SU-DHL-6 (cell line): ENCODE measurements at regions not wholly inside any gene's neighbourhood (a gene's known extent, or its start where the extent isn't known, plus 50 kb on each side); places are given as distances from the start of the nearest gene placed in this dataset.

Source experiments
- H2AFZ ChIP-seq: fragments of 200-600 bp; sonication (generic); 2 replicates; pipeline ENCODE4 v1.6.1; 2014; ENCODE audit warnings: low read depth, mild to moderate bottlenecking, moderate library complexity, mixed read lengths, antibody characterized with exemption, low read length; ENCODE audit not compliant: severe bottlenecking
- H3F3A ChIP-seq: fragments of 200-600 bp; shearing (Covaris generic); 2 replicates; pipeline ENCODE4 v1.6.0; 2016; ENCODE audit warnings: antibody characterized with exemption, mild to moderate bottlenecking; ENCODE audit not compliant: insufficient read depth
- H3K27ac ChIP-seq: fragments of 200-600 bp; sonication (generic); 2 replicates; pipeline ENCODE4 v1.5.1; 2016; ENCODE audit warnings: low read depth, mild to moderate bottlenecking, low read length, moderate library complexity, mixed read lengths
- H3K27me3 ChIP-seq: fragments of 200-600 bp; sonication (generic), shearing (Covaris generic); 2 replicates; pipeline ENCODE4 v1.6.0; 2014; ENCODE audit warnings: mild to moderate bottlenecking, low read length
- H3K36me3 ChIP-seq: fragments of 200-600 bp; sonication (generic); 2 replicates; pipeline ENCODE4 v1.6.1; 2014; ENCODE audit warnings: mild to moderate bottlenecking, low read length, mixed read lengths
- H3K4me2 ChIP-seq: fragments of 300-600, 200-600 bp; shearing (Covaris generic), sonication (generic); 2 replicates; pipeline ENCODE4 v1.6.0; 2014; ENCODE audit warnings: low read length, low read depth, mild to moderate bottlenecking; ENCODE audit not compliant: poor library complexity, severe bottlenecking
- H3K4me3 ChIP-seq: fragments of 200-600 bp; sonication (generic); 2 replicates; pipeline ENCODE4 v1.5.1; 2014; ENCODE audit warnings: antibody characterized with exemption, low read length, mild to moderate bottlenecking, mixed read lengths; ENCODE audit not compliant: insufficient read depth, poor library complexity, severe bottlenecking
- H3K79me2 ChIP-seq: fragments of 200-600 bp; sonication (generic); 2 replicates; pipeline ENCODE4 v1.6.1; 2014; ENCODE audit warnings: mild to moderate bottlenecking, low read length, moderate library complexity; ENCODE audit not compliant: insufficient read depth
- H3K9ac ChIP-seq: fragments of 200-600 bp; sonication (generic); 2 replicates; pipeline ENCODE4 v1.7.0; 2014; ENCODE audit warnings: mild to moderate bottlenecking, low read length
- H3K9me2 ChIP-seq: fragments of 200-600 bp; sonication (generic); replicated peaks from 2 replicates; pipeline ENCODE4 v1.6.1; 2014; ENCODE audit warnings: low read length; ENCODE audit not compliant: insufficient read depth
- H3K9me3 ChIP-seq: fragments of 200-600 bp; sonication (generic); 2 replicates; pipeline ENCODE4 v1.6.1; 2014; ENCODE audit warnings: low read length, mixed read lengths; ENCODE audit not compliant: insufficient read depth
- H4K20me1 ChIP-seq: fragments of 200-600 bp; sonication (generic); 2 replicates; pipeline ENCODE4 v1.6.1; 2014; ENCODE audit warnings: low read depth, mild to moderate bottlenecking, antibody characterized with exemption, low read length, moderate library complexity, mixed read lengths
- CTCF ChIP-seq: fragments of 200-600 bp; sonication (generic); IDR thresholded peaks from one replicate; pipeline ENCODE4 v1.5.1; 2017; ENCODE audit warnings: antibody characterized with exemption, mild to moderate bottlenecking, low read length, moderate library complexity; ENCODE audit not compliant: insufficient read depth, poor library complexity, severe bottlenecking
- EZH2phosphoT487 ChIP-seq: fragments of 200-600 bp; sonication (generic), shearing (Covaris generic); conservative IDR thresholded peaks from 2 replicates; pipeline ENCODE4 v1.6.1; 2018; ENCODE audit warnings: mild to moderate bottlenecking, antibody characterized with exemption, low read length, moderate library complexity, mixed read lengths

- Histone ChIP-seq H3K27ac (no peak overlapping the region), H3K9ac (no peak overlapping the region), H3K4me3 (no peak overlapping the region), H4K20me1 (no peaks in the 10 kb centered on the region), H3K27me3 (no peaks in the 10 kb centered on the region), H3K9me2 (no peaks in the 10 kb centered on the region), H3K36me3 (no peaks in the 10 kb centered on the region), H3K4me2 (no peak overlapping the region), H3K9me3 (no peaks in the 10 kb centered on the region), H2AFZ (no peak overlapping the region), H3F3A (no peaks in the 10 kb centered on the region), H3K79me2 (no peaks in the 10 kb centered on the region)
- TF ChIP-seq EZH2phosphoT487 = no peak
- no peak for TF ChIP-seq CTCF
Observed at GRCh38 chr16:66293932-66294331, 72.6 kb upstream of the CDH5 start.

- H3F3A ChIP-seq = no peaks in the 10 kb centered on the region
- H3K9me2 ChIP-seq = no peaks in the 10 kb centered on the region
- no peaks in the 10 kb centered on the region for H4K20me1 ChIP-seq
- H3K4me2 ChIP-seq = no peak overlapping the region
- no peaks in the 10 kb centered on the region for H3K36me3 ChIP-seq
- no peak overlapping the region for H3K9ac ChIP-seq
- no peak overlapping the region for H3K27ac ChIP-seq
- no peak overlapping the region for H2AFZ ChIP-seq
- H3K79me2 ChIP-seq = no peaks in the 10 kb centered on the region
- no peak for TF ChIP-seq CTCF
- TF ChIP-seq EZH2phosphoT487 = no peak
- no peaks in the 10 kb centered on the region for H3K9me3 ChIP-seq
- H3K4me3 ChIP-seq = no peak overlapping the region
- H3K27me3 ChIP-seq = no peaks in the 10 kb centered on the region
Observed at GRCh38 chr16:66293207-66293735, 73.2 kb upstream of the CDH5 start.

GRCh38 chr16:66292241-66292935 lies 74.1 kb upstream of the CDH5 start:
- H3K9me3 ChIP-seq = no peaks in the 10 kb centered on the region
- H3K79me2 ChIP-seq = no peaks in the 10 kb centered on the region
- H4K20me1 ChIP-seq = no peaks in the 10 kb centered on the region
- H3K4me3 ChIP-seq = no peak overlapping the region
- no peak overlapping the region for H2AFZ ChIP-seq
- no peak overlapping the region for H3K4me2 ChIP-seq
- no peak for TF ChIP-seq CTCF
- TF ChIP-seq EZH2phosphoT487 = no peak
- no peaks in the 10 kb centered on the region for H3F3A ChIP-seq
- no peak overlapping the region for H3K27ac ChIP-seq
- H3K36me3 ChIP-seq = no peaks in the 10 kb centered on the region
- H3K27me3 ChIP-seq = no peaks in the 10 kb centered on the region
- H3K9ac ChIP-seq = no peak overlapping the region
- no peaks in the 10 kb centered on the region for H3K9me2 ChIP-seq
